ENCODE measurements at regions not wholly inside any gene's neighbourhood (a gene's known extent, or its start where the extent isn't known, plus 50 kb on each side); places are given as distances from the start of the nearest gene placed in this dataset.

DNA sequence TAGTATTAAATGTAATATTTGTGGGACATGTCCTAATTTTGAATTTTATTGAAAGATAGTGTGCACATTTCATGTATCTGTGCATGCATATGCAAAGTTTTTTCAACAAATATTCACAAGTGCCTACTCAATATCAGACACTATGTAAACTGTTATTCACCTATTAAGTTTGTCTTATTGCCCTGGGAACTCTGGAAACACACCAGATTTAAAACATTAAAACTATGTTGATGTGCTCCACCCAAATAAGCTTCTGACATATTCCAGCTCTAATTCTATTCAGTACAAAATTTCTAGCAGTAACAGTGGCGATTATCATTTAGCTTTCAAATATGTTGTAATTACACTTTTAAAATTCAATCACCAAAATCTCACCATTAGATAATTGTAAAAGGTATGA is 183.1 kb upstream of the TTC29 start:
- no peak for TF ChIP-seq POLR2A (IDR thresholded peaks at IDR 0.05; ENCODE audit: low read depth, low read length)
- TF ChIP-seq TAF1 (IDR thresholded peaks at IDR 0.05; ENCODE audit: borderline replicate concordance, low read depth, low read length), result no peak

Data from GM12892 (cell line).